ENCODE measurements at regions not wholly inside any gene's neighbourhood (a gene's known extent, or its start where the extent isn't known, plus 50 kb on each side); places are given as distances from the start of the nearest gene placed in this dataset.

DNA sequence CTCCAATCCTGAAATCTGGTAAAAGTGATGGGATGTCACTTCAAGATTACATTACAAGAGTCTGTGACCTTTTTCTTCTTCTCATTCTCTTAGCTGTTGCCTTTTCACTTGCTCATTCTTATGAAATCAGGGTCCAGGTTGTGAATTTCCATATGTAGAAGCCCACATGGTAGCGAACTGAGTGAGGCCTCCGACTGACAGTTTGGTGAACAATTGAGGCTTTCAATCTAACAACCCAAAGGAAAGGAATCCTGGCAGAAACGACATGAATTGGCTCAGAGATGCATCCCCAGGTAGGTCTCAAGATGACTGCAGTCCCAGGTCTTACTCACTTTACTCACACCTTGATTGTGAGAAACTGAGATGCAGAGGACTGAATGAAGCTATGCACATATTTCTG lies 203.4 kb upstream of the FAT4 start (continued):
- TF ChIP-seq SPI1 (IDR thresholded peaks at IDR 0.05; ENCODE audit: borderline replicate concordance, insufficient read depth, low read depth, low read length) (no peak), TCF12 (IDR thresholded peaks at IDR 0.05; ENCODE audit: low read depth, low read length) (no peak), ZBED1 (IDR thresholded peaks at IDR 0.05; ENCODE audit: borderline replicate concordance) (no peak), RELA (IDR thresholded peaks at IDR 0.05; ENCODE audit: borderline replicate concordance, partially characterized antibody) (no peak), NFYB (IDR thresholded peaks at IDR 0.05; ENCODE audit: insufficient read depth, low read depth, low read length) (no peak)
- TF ChIP-seq, protein P1, sequence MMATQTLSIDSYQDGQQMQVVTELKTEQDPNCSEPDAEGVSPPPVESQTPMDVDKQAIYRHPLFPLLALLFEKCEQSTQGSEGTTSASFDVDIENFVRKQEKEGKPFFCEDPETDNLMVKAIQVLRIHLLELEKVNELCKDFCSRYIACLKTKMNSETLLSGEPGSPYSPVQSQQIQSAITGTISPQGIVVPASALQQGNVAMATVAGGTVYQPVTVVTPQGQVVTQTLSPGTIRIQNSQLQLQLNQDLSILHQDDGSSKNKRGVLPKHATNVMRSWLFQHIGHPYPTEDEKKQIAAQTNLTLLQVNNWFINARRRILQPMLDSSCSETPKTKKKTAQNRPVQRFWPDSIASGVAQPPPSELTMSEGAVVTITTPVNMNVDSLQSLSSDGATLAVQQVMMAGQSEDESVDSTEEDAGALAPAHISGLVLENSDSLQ (IDR thresholded peaks at IDR 0.05): no peak
- TF ChIP-seq, protein P2, sequence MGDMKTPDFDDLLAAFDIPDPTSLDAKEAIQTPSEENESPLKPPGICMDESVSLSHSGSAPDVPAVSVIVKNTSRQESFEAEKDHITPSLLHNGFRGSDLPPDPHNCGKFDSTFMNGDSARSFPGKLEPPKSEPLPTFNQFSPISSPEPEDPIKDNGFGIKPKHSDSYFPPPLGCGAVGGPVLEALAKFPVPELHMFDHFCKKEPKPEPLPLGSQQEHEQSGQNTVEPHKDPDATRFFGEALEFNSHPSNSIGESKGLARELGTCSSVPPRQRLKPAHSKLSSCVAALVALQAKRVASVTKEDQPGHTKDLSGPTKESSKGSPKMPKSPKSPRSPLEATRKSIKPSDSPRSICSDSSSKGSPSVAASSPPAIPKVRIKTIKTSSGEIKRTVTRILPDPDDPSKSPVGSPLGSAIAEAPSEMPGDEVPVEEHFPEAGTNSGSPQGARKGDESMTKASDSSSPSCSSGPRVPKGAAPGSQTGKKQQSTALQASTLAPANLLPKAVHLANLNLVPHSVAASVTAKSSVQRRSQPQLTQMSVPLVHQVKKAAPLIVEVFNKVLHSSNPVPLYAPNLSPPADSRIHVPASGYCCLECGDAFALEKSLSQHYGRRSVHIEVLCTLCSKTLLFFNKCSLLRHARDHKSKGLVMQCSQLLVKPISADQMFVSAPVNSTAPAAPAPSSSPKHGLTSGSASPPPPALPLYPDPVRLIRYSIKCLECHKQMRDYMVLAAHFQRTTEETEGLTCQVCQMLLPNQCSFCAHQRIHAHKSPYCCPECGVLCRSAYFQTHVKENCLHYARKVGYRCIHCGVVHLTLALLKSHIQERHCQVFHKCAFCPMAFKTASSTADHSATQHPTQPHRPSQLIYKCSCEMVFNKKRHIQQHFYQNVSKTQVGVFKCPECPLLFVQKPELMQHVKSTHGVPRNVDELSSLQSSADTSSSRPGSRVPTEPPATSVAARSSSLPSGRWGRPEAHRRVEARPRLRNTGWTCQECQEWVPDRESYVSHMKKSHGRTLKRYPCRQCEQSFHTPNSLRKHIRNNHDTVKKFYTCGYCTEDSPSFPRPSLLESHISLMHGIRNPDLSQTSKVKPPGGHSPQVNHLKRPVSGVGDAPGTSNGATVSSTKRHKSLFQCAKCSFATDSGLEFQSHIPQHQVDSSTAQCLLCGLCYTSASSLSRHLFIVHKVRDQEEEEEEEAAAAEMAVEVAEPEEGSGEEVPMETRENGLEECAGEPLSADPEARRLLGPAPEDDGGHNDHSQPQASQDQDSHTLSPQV (IDR thresholded peaks at IDR 0.05): no peak

DNA sequence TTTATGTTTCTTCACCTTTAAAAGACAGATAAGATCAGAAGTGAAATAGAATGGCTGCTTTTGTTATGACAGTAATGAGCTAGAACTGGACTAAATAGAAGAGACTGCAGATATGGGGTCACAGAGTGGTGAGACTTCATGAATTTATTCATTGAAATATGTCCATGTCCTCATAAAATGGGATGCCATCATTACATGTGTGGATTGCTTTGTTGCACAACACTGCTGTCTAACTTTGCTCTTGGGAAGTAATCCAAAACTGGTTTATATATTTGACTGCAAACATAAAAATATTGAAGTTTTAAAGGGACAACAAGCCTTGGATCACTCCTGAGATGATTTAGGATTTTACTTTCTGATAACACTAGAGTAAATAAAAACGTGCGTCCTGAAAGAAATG lies 209.2 kb upstream of the FAT4 start:
- DNase-seq (ENCODE audit: low read depth, low spot score): no peak

More for the DNA sequence above, 209.2 kb upstream of the FAT4 start:
- Histone ChIP-seq H3K36me3 (ENCODE audit: control insufficient read depth in 2 of 2, insufficient read depth in 2 of 2, low read length in 1 of 2) (no peaks in the 10 kb centered on the region), H3K9ac (ENCODE audit: control insufficient read depth, insufficient read depth, low read length) (no peak overlapping the region), H3K9me3 (replicated peaks; ENCODE audit: control insufficient read depth, insufficient read depth, low read length) (no peaks in the 10 kb centered on the region), H3K4me1 (ENCODE audit: control insufficient read depth, insufficient read depth, low read length) (no peaks in the 10 kb centered on the region), H4K20me1 (ENCODE audit: control insufficient read depth, insufficient read depth) (no peaks in the 10 kb centered on the region), H3K27me3 (replicated peaks in 1 of 2; ENCODE audit: control insufficient read depth in 2 of 2, insufficient read depth in 2 of 2, low read length in 1 of 2) (no peaks in the 10 kb centered on the region), H3K27ac (ENCODE audit: control insufficient read depth, insufficient read depth) (no peak overlapping the region), H3K4me2 (ENCODE audit: control insufficient read depth, insufficient read depth) (no peak overlapping the region), H2AFZ (ENCODE audit: control insufficient read depth, low read depth, low read length) (no peak overlapping the region), H3K79me2 (ENCODE audit: control insufficient read depth, insufficient read depth, low read length) (no peaks in the 10 kb centered on the region), H3K4me3 (no peak overlapping the region)
- in situ Hi-C loops (cut with MboI): no loop called here
- FAIRE-seq (no peak), ATAC-seq (no peak)
- no TSS peak for BruUV-seq (replicated peaks)
- ChIA-PET CTCF (no interaction called here), RAD21 (ENCODE audit: unreplicated experiment) (no interaction called here), SMC1A (ENCODE audit: uncharacterized antibody, unreplicated experiment) (no interaction called here), POLR2A (no interaction called here)
- intact Hi-C loops (cut with micrococcal nuclease; ENCODE audit: unreplicated experiment): no loop called here
- TF ChIP-seq CBX3 (IDR thresholded peaks at IDR 0.05; ENCODE audit: borderline replicate concordance, low read depth) (no peak), SREBF1 (IDR thresholded peaks at IDR 0.05; ENCODE audit: low read length) (no peak), IRF4 (IDR thresholded peaks at IDR 0.05; ENCODE audit: low read depth, low read length) (no peak), NFYB (IDR thresholded peaks at IDR 0.05; ENCODE audit: insufficient read depth, low read depth, low read length) (no peak), NFYA (IDR thresholded peaks at IDR 0.05; ENCODE audit: borderline replicate concordance, low read depth, low read length) (no peak), POLR2AphosphoS5 (IDR thresholded peaks at IDR 0.05; ENCODE audit: low read length) (no peak), TCF12 (IDR thresholded peaks at IDR 0.05; ENCODE audit: low read depth, low read length) (no peak), NFIC (IDR thresholded peaks at IDR 0.05; ENCODE audit: low read depth, low read length) (no peak), SPI1 (IDR thresholded peaks at IDR 0.05; ENCODE audit: borderline replicate concordance, insufficient read depth, low read depth, low read length) (no peak)
- TF ChIP-seq, protein P1 (IDR thresholded peaks at IDR 0.05): no peak
- TF ChIP-seq, protein P3, sequence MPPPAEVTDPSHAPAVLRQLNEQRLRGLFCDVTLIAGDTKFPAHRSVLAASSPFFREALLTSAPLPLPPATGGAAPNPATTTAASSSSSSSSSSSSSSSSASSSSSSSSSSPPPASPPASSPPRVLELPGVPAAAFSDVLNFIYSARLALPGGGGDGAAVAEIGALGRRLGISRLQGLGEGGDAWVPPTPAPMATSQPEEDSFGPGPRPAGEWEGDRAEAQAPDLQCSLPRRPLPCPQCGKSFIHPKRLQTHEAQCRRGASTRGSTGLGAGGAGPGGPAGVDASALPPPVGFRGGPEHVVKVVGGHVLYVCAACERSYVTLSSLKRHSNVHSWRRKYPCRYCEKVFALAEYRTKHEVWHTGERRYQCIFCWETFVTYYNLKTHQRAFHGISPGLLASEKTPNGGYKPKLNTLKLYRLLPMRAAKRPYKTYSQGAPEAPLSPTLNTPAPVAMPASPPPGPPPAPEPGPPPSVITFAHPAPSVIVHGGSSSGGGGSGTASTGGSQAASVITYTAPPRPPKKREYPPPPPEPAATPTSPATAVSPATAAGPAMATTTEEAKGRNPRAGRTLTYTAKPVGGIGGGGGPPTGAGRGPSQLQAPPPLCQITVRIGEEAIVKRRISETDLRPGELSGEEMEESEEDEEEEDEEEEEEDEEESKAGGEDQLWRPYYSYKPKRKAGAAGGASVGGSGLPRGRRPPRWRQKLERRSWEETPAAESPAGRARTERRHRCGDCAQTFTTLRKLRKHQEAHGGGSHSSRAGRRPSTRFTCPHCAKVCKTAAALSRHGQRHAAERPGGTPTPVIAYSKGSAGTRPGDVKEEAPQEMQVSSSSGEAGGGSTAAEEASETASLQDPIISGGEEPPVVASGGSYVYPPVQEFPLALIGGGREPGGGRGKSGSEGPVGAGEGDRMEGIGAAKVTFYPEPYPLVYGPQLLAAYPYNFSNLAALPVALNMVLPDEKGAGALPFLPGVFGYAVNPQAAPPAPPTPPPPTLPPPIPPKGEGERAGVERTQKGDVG (CRISPR knock-in tag; IDR thresholded peaks at IDR 0.05): no peak
- WGBS (ENCODE audit: insufficient coverage, insufficient replicate concordance, low lambda C conversion rate, missing lambda C conversion rate): 41% methylated on average over 2 of the region's 2 CpGs

Measured in GM12878 (cell line).